ENCODE measurements at regions not wholly inside any gene's neighbourhood (a gene's known extent, or its start where the extent isn't known, plus 50 kb on each side); places are given as distances from the start of the nearest gene placed in this dataset.

GRCh38 chr9:85884256-85884655, 56.7 kb upstream of the NAA35 start:
- DNase-seq = no peak

- DNase-seq = no peak
Measured at GRCh38 chr9:85890962-85891361, 50.0 kb upstream of the NAA35 start.
